ENCODE measurements at regions not wholly inside any gene's neighbourhood (a gene's known extent, or its start where the extent isn't known, plus 50 kb on each side); places are given as distances from the start of the nearest gene placed in this dataset.

DNA sequence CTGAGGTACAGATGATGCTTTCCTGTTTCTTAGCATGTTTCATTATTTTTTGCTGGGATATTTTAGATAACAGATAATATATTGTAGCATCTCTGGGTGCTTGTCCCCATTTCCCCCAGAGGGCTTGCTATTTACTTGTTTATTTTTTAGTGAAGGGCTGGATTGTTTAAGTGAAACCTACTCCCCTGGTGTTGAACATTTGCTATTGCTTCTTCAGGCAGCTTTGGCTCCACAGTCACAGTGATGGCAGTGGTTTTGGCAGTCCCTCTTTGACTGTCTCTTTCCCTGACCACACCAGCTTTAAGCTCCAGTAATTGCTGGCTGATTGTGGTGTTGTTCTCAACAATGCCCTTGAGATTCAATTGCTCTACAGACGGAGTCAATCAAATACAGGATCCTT is 128.9 kb downstream of the KLF13 start:
- FAIRE-seq (no peak), DNase-seq (ENCODE audit: low read depth in 1 of 2, low spot score in 1 of 2) (no peak), ATAC-seq (no peak)
- Histone ChIP-seq H3K4me3 (no peak overlapping the region), H3K9me3 (no peaks in the 10 kb centered on the region), H3K4me2 (no peak overlapping the region), H3K27ac (no peak overlapping the region), H3K4me1 (peaks cover 35% of the 10 kb centered on the region)
- CTCF ChIA-PET = interaction anchor here (0.6 to 6.6 kb wide), 7 partner anchors 12 to 33 kb away, joined by 3 to 53 read pairs (median 4); no protein-coding TSS in a partner anchor
- POLR2A ChIA-PET = interaction anchor here (0.7 kb wide), 1 partner anchor 218 kb away, joined by 3 read pairs; no protein-coding TSS in a partner anchor
- TF ChIP-seq, protein P1, sequence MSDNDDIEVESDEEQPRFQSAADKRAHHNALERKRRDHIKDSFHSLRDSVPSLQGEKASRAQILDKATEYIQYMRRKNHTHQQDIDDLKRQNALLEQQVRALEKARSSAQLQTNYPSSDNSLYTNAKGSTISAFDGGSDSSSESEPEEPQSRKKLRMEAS (IDR thresholded peaks at IDR 0.05) = no peak
- TF ChIP-seq FOSB (CRISPR knock-in tag; IDR thresholded peaks at IDR 0.05) (no peak), JUNB (IDR thresholded peaks at IDR 0.05) (no peak), EP300 (IDR thresholded peaks at IDR 0.05) (no peak), HOXB5 (CRISPR knock-in tag; IDR thresholded peaks at IDR 0.05) (no peak), EHMT2 (IDR thresholded peaks at IDR 0.05; ENCODE audit: low read depth) (no peak), RCOR1 (IDR thresholded peaks at IDR 0.05; ENCODE audit: low read depth, low read length) (no peak), NR3C1 (IDR thresholded peaks at IDR 0.05) (no peak), JUN (IDR thresholded peaks at IDR 0.05) (no peak), GATA3 (IDR thresholded peaks at IDR 0.05; ENCODE audit: borderline replicate concordance) (no peak), CEBPB (IDR thresholded peaks at IDR 0.05) (no peak), EHF (CRISPR knock-in tag; IDR thresholded peaks at IDR 0.05) (no peak), KDM5A (IDR thresholded peaks at IDR 0.05) (no peak)
- TF ChIP-seq, protein P2, sequence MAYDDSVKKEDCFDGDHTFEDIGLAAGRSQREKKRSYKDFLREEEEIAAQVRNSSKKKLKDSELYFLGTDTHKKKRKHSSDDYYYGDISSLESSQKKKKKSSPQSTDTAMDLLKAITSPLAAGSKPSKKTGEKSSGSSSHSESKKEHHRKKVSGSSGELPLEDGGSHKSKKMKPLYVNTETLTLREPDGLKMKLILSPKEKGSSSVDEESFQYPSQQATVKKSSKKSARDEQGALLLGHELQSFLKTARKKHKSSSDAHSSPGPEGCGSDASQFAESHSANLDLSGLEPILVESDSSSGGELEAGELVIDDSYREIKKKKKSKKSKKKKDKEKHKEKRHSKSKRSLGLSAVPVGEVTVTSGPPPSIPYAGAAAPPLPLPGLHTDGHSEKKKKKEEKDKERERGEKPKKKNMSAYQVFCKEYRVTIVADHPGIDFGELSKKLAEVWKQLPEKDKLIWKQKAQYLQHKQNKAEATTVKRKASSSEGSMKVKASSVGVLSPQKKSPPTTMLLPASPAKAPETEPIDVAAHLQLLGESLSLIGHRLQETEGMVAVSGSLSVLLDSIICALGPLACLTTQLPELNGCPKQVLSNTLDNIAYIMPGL (CRISPR knock-in tag; IDR thresholded peaks at IDR 0.05; ENCODE audit: borderline replicate concordance) = no peak
- TF ChIP-seq, protein P3, sequence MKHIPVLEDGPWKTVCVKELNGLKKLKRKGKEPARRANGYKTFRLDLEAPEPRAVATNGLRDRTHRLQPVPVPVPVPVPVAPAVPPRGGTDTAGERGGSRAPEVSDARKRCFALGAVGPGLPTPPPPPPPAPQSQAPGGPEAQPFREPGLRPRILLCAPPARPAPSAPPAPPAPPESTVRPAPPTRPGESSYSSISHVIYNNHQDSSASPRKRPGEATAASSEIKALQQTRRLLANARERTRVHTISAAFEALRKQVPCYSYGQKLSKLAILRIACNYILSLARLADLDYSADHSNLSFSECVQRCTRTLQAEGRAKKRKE (CRISPR knock-in tag; IDR thresholded peaks at IDR 0.05; ENCODE audit: low read depth) = no peak
- TF ChIP-seq, protein P4, sequence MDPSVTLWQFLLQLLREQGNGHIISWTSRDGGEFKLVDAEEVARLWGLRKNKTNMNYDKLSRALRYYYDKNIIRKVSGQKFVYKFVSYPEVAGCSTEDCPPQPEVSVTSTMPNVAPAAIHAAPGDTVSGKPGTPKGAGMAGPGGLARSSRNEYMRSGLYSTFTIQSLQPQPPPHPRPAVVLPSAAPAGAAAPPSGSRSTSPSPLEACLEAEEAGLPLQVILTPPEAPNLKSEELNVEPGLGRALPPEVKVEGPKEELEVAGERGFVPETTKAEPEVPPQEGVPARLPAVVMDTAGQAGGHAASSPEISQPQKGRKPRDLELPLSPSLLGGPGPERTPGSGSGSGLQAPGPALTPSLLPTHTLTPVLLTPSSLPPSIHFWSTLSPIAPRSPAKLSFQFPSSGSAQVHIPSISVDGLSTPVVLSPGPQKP (IDR thresholded peaks at IDR 0.05; ENCODE audit: low read depth, low read length) = no peak
- WGBS (ENCODE audit: missing lambda C conversion rate) = 91% methylated on average over 1 of the region's 1 CpG

DNA sequence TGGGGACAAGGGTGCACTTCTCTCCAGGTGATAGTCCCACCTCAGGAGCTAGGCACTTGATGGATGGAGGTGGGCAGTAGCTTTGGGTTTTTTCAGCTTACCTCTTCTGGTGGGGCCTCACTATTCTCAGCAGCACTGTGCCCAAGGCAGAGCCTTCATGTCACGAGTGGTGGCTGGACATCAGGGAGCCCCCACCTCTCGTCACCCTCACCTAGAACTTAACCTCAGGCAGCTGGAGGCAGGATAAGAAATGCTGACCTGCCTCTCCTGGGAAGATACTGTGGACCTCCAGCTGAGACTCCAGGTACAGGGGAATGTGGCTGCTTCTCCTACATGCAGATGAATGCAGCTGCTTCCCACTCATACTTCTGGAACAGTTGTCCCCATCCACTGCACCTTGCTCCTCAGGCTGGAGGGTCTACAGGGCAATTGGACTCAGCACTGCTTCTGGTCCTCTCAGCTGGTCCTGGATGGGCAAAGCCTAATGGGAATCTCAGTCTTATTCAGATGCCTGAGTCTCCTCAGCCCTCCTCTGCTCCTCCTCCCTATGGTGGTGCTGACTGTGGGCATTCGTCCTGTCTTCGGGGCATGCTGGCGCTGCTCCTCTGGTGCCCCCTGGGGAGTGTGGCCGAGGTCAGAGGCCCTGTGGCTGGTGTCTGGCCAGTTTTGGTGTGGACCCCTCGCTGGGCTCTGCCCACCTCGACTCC is 129.9 kb downstream of the KLF13 start:
- POLR2A ChIA-PET = no interaction called here
- 45% methylated on average over 8 of the region's 8 CpGs for WGBS (ENCODE audit: missing lambda C conversion rate)

DNA sequence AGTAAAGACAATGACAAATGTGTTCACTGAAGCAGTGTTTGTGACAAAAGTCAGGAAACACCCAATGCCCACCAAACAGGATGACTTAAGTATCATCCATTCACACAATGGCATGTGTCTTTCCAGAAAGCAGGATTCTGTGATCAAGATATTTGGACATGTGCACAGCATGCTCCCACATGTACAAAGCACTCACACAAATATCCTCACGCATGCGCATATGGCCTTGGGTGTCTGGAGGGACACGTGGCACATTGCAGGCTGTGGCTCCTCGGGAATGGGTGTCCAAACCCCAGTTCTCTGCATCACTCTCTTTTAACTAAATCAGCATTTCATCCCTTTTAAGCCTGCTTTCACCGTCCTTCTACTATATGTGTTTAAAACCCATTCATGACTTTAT is 130.5 kb downstream of the KLF13 start:
- H3K27ac ChIP-seq = peak overlapping the region; percentile 62 to 73
- H3K4me1 ChIP-seq = peaks cover 35% of the 10 kb centered on the region
- ChIA-PET CTCF (interaction anchor here (1.1 to 6.6 kb wide), 3 partner anchors 17 to 33 kb away, joined by 4 to 53 read pairs (median 8); no protein-coding TSS in a partner anchor), POLR2A (interaction anchor here (1.0 kb wide), 1 partner anchor 17 kb away, joined by 3 read pairs; no protein-coding TSS in a partner anchor)
- DNase-seq (ENCODE audit: low read depth in 1 of 2, low spot score in 1 of 2) (peak in 1 of 2 experiments; percentile 38), FAIRE-seq (no peak), ATAC-seq (peak; percentile 37 to 59)
- 52% methylated on average over 5 of the region's 5 CpGs for WGBS (ENCODE audit: missing lambda C conversion rate)
- H3K9me3 ChIP-seq = no peaks in the 10 kb centered on the region
- H3K4me3 ChIP-seq = no peak overlapping the region
- H3K4me2 ChIP-seq = peak overlapping the region; percentile 51
- no peak for TF ChIP-seq SMC3 (IDR thresholded peaks at IDR 0.05)
- no peak for TF ChIP-seq POLR2AphosphoS2 (conservative IDR thresholded peaks at IDR 0.05; ENCODE audit: low read length)
- no peak for TF ChIP-seq TP53 (CRISPR knock-in tag; IDR thresholded peaks at IDR 0.05)
- peak; percentile 11 for TF ChIP-seq MAFK (IDR thresholded peaks at IDR 0.05; ENCODE audit: partially characterized antibody)
- TF ChIP-seq ZFP36 (IDR thresholded peaks at IDR 0.05; ENCODE audit: borderline replicate concordance, partially characterized antibody) = no peak
- no peak for TF ChIP-seq FOSL2 (IDR thresholded peaks at IDR 0.05)
- no peak for TF ChIP-seq FOSL2 (CRISPR knock-in tag; IDR thresholded peaks at IDR 0.05)
- TF ChIP-seq, protein P5, sequence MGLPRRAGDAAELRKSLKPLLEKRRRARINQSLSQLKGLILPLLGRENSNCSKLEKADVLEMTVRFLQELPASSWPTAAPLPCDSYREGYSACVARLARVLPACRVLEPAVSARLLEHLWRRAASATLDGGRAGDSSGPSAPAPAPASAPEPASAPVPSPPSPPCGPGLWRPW (IDR thresholded peaks at IDR 0.05) = no peak
- TF ChIP-seq MYC (IDR thresholded peaks at IDR 0.05; ENCODE audit: borderline replicate concordance, low read length) = no peak
- no peak for TF ChIP-seq HDAC2 (IDR thresholded peaks at IDR 0.05)
- no peak for TF ChIP-seq KDM1A (IDR thresholded peaks at IDR 0.05; ENCODE audit: low read depth)
- TF ChIP-seq, protein P6, sequence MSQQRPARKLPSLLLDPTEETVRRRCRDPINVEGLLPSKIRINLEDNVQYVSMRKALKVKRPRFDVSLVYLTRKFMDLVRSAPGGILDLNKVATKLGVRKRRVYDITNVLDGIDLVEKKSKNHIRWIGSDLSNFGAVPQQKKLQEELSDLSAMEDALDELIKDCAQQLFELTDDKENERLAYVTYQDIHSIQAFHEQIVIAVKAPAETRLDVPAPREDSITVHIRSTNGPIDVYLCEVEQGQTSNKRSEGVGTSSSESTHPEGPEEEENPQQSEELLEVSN (IDR thresholded peaks at IDR 0.05; ENCODE audit: borderline replicate concordance, low read depth) = 0 out of 2 replicates have a peak, but pooled peaks have one; percentile 22
- TF ChIP-seq SREBF2 (IDR thresholded peaks at IDR 0.05) = no peak

More for the DNA sequence above, 129.9 kb downstream of the KLF13 start:
- CTCF ChIA-PET = interaction anchor here (0.9 to 6.6 kb wide), 5 partner anchors 9 to 32 kb away, joined by 3 to 53 read pairs (median 3); no protein-coding TSS in a partner anchor
- peaks cover 35% of the 10 kb centered on the region for H3K4me1 ChIP-seq
- peak overlapping the region; percentile 51 for H3K4me2 ChIP-seq
- H3K4me3 ChIP-seq = no peak overlapping the region
- ATAC-seq (peak in 1 of 2 experiments; percentile 58; a peak in 3 of 6 replicates), DNase-seq (ENCODE audit: low read depth in 1 of 2, low spot score in 1 of 2) (no peak), FAIRE-seq (no peak)
- TF ChIP-seq EP300 (IDR thresholded peaks at IDR 0.05) (0 out of 5 replicates have a peak, but pooled peaks of 1 of the 2 experiments have one; percentile 0), MAFK (IDR thresholded peaks at IDR 0.05; ENCODE audit: partially characterized antibody) (no peak)
- peak overlapping the region; percentile 62 to 73 for H3K27ac ChIP-seq
- no peaks in the 10 kb centered on the region for H3K9me3 ChIP-seq

All from A549 (cell line).